ENCODE measurements at regions not wholly inside any gene's neighbourhood (a gene's known extent, or its start where the extent isn't known, plus 50 kb on each side); places are given as distances from the start of the nearest gene placed in this dataset.

DNA sequence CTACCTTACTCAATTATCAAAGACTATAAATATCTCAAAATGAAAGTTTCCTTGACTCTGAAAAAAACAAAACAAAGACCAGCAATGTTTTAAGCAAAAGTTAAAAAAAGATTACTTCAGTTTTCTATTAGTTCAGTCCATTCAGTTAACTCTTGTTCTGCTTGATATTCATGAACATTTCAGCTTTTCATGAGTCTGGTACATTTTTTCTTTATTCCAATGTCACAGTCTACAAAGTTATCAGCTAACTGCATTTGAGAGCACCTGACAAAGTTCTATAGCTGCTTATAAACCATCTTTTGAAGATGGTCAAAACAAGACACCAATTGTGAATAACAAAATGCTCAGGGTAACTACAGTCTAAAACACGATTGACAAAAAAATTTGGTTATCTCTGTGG is 156.1 kb upstream of the NOX3 start:
- no peak overlapping the region for H3K4me3 ChIP-seq
- H2AFZ ChIP-seq, result no peak overlapping the region
- DNase-seq (ENCODE audit: low spot score), result no peak
- Mint-ChIP-seq H3K27me3 (ENCODE audit: insufficient read depth, low read depth, poor library complexity) (peaks cover 3% of the 10 kb centered on the region), H3K4me3 (no peak overlapping the region), H3K4me1 (no peaks in the 10 kb centered on the region), H3K9me3 (peaks cover 70% of the 10 kb centered on the region), H3K36me3 (ENCODE audit: low read depth) (peaks cover 46% of the 10 kb centered on the region), H3K27ac (no peak overlapping the region)
- no peaks in the 10 kb centered on the region for H3K79me2 ChIP-seq (replicated peaks; ENCODE audit: insufficient read depth)
- no peaks in the 10 kb centered on the region for H3K4me1 ChIP-seq (ENCODE audit: insufficient read depth)
- no peaks in the 10 kb centered on the region for H4K20me1 ChIP-seq (replicated peaks; ENCODE audit: insufficient read depth)
- peaks cover 29% of the 10 kb centered on the region for H3K36me3 ChIP-seq (ENCODE audit: insufficient read depth)
- TF ChIP-seq REST (IDR thresholded peaks at IDR 0.05; ENCODE audit: unreplicated experiment) (no peak), NANOG (IDR thresholded peaks at IDR 0.05; ENCODE audit: borderline replicate concordance) (no peak), EZH2 (IDR thresholded peaks at IDR 0.05; ENCODE audit: low read depth, unreplicated experiment) (no peak), CREB1 (CRISPR knock-in tag; IDR thresholded peaks at IDR 0.05; ENCODE audit: low read depth) (no peak), ETS1 (IDR thresholded peaks at IDR 0.05) (no peak)
- H3K9me2 ChIP-seq (ENCODE audit: insufficient read depth), result no peaks in the 10 kb centered on the region
- H3K27ac ChIP-seq (ENCODE audit: low read depth), result no peak overlapping the region
- no peak overlapping the region for H3K4me2 ChIP-seq
- no peak for ATAC-seq
- H3K27me3 ChIP-seq (ENCODE audit: insufficient read depth), result no peaks in the 10 kb centered on the region
- no peaks in the 10 kb centered on the region for H3F3A ChIP-seq (replicated peaks; ENCODE audit: low read depth)

DNA sequence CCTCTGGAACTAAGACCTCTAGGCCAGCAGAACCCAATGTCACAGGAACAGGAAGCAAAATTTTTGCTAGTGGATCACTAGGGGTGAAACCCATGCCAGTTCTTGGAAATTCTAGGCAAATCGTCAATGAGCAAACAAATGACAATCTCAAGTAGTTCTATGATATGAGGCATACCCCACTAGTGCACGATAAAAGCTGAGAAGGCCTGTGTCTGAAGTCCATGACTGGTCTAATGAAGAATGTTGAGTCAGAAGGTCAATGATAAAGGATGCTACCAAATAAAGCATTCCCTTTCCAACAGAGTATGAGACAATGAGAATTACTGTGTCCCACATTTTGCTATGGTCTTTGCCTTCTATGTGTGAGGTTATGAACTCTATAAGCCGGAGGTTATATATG is 149.4 kb upstream of the NOX3 start:
- Histone ChIP-seq H3K27me3 (ENCODE audit: insufficient read depth) (no peaks in the 10 kb centered on the region), H3K4me3 (no peak overlapping the region), H3K4me1 (ENCODE audit: insufficient read depth) (no peaks in the 10 kb centered on the region), H3K9me2 (ENCODE audit: insufficient read depth) (no peaks in the 10 kb centered on the region), H4K20me1 (replicated peaks; ENCODE audit: insufficient read depth) (no peaks in the 10 kb centered on the region), H2AFZ (no peak overlapping the region; the same call in 1 of the 2 replicates), H3K27ac (ENCODE audit: low read depth) (no peak overlapping the region), H3K36me3 (ENCODE audit: insufficient read depth) (no peaks in the 10 kb centered on the region; the same call in 1 of the 2 replicates), H3K4me2 (no peak overlapping the region), H3K79me2 (replicated peaks; ENCODE audit: insufficient read depth) (no peaks in the 10 kb centered on the region), H3F3A (replicated peaks; ENCODE audit: low read depth) (no peaks in the 10 kb centered on the region)
- peaks cover 3% of the 10 kb centered on the region for H3K27me3 Mint-ChIP-seq (ENCODE audit: insufficient read depth, low read depth, poor library complexity)
- ATAC-seq (no peak), DNase-seq (ENCODE audit: low spot score) (no peak)
- no peaks in the 10 kb centered on the region for H3K4me1 Mint-ChIP-seq
- no peak overlapping the region for H3K27ac Mint-ChIP-seq
- no peak overlapping the region for H3K4me3 Mint-ChIP-seq
- peaks cover 3% of the 10 kb centered on the region; the same call in 1 of the 3 replicates for H3K36me3 Mint-ChIP-seq (ENCODE audit: low read depth)
- peaks cover 12% of the 10 kb centered on the region for H3K9me3 Mint-ChIP-seq
- TF ChIP-seq EZH2phosphoT487 (IDR thresholded peaks at IDR 0.05; ENCODE audit: unreplicated experiment) (no peak), EZH2 (IDR thresholded peaks at IDR 0.05; ENCODE audit: low read depth, unreplicated experiment) (no peak), NANOG (IDR thresholded peaks at IDR 0.05; ENCODE audit: borderline replicate concordance) (no peak), ZNF114 (CRISPR knock-in tag; IDR thresholded peaks at IDR 0.05) (no peak), JUNB (IDR thresholded peaks at IDR 0.05; ENCODE audit: unreplicated experiment) (no peak), ZNF331 (CRISPR knock-in tag; IDR thresholded peaks at IDR 0.05; ENCODE audit: low read depth) (no peak), ETS1 (IDR thresholded peaks at IDR 0.05) (no peak), STAT1 (IDR thresholded peaks at IDR 0.05; ENCODE audit: unreplicated experiment) (no peak), POLR2AphosphoS5 (IDR thresholded peaks at IDR 0.05; ENCODE audit: low read depth) (no peak), CREB1 (CRISPR knock-in tag; IDR thresholded peaks at IDR 0.05; ENCODE audit: low read depth) (no peak), REST (IDR thresholded peaks at IDR 0.05; ENCODE audit: unreplicated experiment) (no peak)
- TF ChIP-seq, protein P1, sequence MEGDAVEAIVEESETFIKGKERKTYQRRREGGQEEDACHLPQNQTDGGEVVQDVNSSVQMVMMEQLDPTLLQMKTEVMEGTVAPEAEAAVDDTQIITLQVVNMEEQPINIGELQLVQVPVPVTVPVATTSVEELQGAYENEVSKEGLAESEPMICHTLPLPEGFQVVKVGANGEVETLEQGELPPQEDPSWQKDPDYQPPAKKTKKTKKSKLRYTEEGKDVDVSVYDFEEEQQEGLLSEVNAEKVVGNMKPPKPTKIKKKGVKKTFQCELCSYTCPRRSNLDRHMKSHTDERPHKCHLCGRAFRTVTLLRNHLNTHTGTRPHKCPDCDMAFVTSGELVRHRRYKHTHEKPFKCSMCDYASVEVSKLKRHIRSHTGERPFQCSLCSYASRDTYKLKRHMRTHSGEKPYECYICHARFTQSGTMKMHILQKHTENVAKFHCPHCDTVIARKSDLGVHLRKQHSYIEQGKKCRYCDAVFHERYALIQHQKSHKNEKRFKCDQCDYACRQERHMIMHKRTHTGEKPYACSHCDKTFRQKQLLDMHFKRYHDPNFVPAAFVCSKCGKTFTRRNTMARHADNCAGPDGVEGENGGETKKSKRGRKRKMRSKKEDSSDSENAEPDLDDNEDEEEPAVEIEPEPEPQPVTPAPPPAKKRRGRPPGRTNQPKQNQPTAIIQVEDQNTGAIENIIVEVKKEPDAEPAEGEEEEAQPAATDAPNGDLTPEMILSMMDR (conservative IDR thresholded peaks at IDR 0.05; ENCODE audit: low read depth in 2 of 2), result no peak

Data from GM23338 (cell line).